Astrocyte (in vitro differentiated cells and primary cell): ENCODE measurements at regions not wholly inside any gene's neighbourhood (a gene's known extent, or its start where the extent isn't known, plus 50 kb on each side); places are given as distances from the start of the nearest gene placed in this dataset.

ENCODE experiments used
- EZH2 ChIP-seq: IDR thresholded peaks from 2 replicates; pipeline ENCODE4 v1.6.1; 2012; ENCODE audit warnings: mild to moderate bottlenecking, low read length, inconsistent platforms; ENCODE audit not compliant: insufficient read depth
- TF ChIP-seq, protein P1 (sequence below): IDR thresholded peaks from 2 replicates; pipeline ENCODE4 v1.5.1; 2011; ENCODE audit warnings: low read depth, mild to moderate bottlenecking, inconsistent platforms, low read length, moderate library complexity; ENCODE audit not compliant: insufficient read depth

DNA sequence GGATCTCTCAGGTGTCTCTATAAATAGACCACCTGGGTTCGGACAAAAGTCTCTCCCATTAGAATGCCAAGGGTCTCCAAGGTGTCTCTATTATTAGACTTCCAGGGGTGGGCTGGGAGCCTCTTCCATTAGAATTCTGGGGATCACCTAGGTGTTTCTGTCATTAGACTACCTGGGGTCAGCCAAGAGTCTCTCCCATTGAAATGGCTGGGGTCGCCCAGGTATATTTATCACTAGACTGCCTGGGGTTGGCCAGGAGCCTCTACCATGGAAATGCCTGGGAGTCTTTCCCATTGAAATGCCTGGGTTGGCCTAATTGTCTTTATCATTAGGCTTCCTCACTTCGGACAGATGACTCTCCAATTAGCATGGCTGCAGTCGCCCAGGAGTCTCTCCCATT, 1565.5 kb downstream of the UQCRFS1 start:
- TF ChIP-seq, protein P1, sequence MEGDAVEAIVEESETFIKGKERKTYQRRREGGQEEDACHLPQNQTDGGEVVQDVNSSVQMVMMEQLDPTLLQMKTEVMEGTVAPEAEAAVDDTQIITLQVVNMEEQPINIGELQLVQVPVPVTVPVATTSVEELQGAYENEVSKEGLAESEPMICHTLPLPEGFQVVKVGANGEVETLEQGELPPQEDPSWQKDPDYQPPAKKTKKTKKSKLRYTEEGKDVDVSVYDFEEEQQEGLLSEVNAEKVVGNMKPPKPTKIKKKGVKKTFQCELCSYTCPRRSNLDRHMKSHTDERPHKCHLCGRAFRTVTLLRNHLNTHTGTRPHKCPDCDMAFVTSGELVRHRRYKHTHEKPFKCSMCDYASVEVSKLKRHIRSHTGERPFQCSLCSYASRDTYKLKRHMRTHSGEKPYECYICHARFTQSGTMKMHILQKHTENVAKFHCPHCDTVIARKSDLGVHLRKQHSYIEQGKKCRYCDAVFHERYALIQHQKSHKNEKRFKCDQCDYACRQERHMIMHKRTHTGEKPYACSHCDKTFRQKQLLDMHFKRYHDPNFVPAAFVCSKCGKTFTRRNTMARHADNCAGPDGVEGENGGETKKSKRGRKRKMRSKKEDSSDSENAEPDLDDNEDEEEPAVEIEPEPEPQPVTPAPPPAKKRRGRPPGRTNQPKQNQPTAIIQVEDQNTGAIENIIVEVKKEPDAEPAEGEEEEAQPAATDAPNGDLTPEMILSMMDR = no peak
- no peak for TF ChIP-seq EZH2
